Glutamatergic neuron (in vitro differentiated cells): ENCODE measurements at regions not wholly inside any gene's neighbourhood (a gene's known extent, or its start where the extent isn't known, plus 50 kb on each side); places are given as distances from the start of the nearest gene placed in this dataset.

ENCODE experiments used
- DNase-seq: peaks from one replicate; pipeline ENCODE4 v3.0.0; 2022
- H3K27ac Mint-ChIP-seq: one replicate; pipeline ENCODE4 v1.8.0; 2020; ENCODE audit warnings: mild to moderate bottlenecking, mixed read lengths, inconsistent platforms; ENCODE audit not compliant: unreplicated experiment
- H3K27me3 Mint-ChIP-seq: one replicate; pipeline ENCODE4 v1.8.0; 2020; ENCODE audit warnings: mild to moderate bottlenecking, moderate library complexity, mixed read lengths, inconsistent platforms; ENCODE audit not compliant: unreplicated experiment
- H3K36me3 Mint-ChIP-seq: one replicate; pipeline ENCODE4 v1.8.0; 2020; ENCODE audit warnings: mild to moderate bottlenecking, mixed read lengths, inconsistent platforms; ENCODE audit not compliant: unreplicated experiment
- H3K4me1 Mint-ChIP-seq: one replicate; pipeline ENCODE4 v1.8.0; 2020; ENCODE audit warnings: mild to moderate bottlenecking, low read depth, mixed read lengths, inconsistent platforms; ENCODE audit not compliant: unreplicated experiment
- H3K4me3 Mint-ChIP-seq: one replicate; pipeline ENCODE4 v1.8.0; 2020; ENCODE audit warnings: mild to moderate bottlenecking, mixed read lengths, inconsistent platforms; ENCODE audit not compliant: unreplicated experiment
- H3K9me3 Mint-ChIP-seq: one replicate; pipeline ENCODE4 v1.8.0; 2020; ENCODE audit warnings: mild to moderate bottlenecking, moderate library complexity, mixed read lengths, inconsistent platforms; ENCODE audit not compliant: unreplicated experiment
- CTCF ChIP-seq: fragments of 200-600 bp; sonication (generic); IDR thresholded peaks from one replicate; pipeline ENCODE4 v1.5.0; 2021; ENCODE audit not compliant: partially characterized antibody, unreplicated experiment

DNA sequence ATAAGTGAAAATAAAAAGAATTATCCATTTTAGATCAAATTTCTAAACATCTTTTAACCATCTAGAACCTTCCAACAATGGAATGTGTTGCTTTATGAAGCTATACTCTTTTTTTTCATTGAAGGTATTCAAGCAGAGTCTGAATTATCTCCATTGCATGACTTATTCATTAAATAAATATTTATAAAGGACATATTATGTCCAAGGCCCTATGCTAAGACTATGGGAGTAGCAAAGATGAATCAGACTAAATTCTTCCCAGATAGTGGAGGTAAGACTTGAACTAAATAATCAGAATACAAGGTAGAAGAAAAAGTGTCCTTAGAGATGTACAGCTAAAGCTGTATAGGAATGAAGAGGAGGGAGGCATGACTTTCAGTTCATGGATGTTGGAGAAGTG, 215.5 kb upstream of the RGMB start:
- Mint-ChIP-seq H3K4me3 (no peak overlapping the region), H3K9me3 (no peaks in the 10 kb centered on the region), H3K36me3 (no peaks in the 10 kb centered on the region), H3K27me3 (no peaks in the 10 kb centered on the region), H3K4me1 (peaks cover 5% of the 10 kb centered on the region), H3K27ac (no peak overlapping the region)
- no peak for DNase-seq
- TF ChIP-seq CTCF = no peak

- Mint-ChIP-seq H3K27me3 (no peaks in the 10 kb centered on the region), H3K4me1 (peaks cover 10% of the 10 kb centered on the region), H3K9me3 (no peaks in the 10 kb centered on the region), H3K36me3 (no peaks in the 10 kb centered on the region), H3K4me3 (no peak overlapping the region), H3K27ac (no peak overlapping the region)
- TF ChIP-seq CTCF = no peak
- DNase-seq = no peak
Observed at GRCh38 chr5:98563885-98564653, 209.4 kb upstream of the RGMB start.

DNA sequence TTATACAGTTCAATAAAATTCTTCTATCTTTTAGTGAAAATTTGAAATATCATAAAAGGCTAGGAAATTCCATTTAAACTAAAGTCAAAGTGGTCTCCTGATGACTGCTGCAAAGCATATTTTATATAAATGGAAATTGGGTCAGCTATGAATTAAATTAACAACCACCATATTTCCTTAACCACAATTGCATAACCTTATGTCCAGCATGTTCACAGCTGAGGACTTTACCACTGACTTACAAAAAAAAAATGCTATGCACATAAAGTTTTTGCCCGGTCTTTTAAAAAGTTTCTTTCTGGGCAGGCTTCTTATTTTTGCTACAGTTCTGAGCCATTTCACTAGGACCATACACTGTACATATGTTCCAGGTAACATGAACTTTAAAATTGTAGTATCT, 208.6 kb upstream of the RGMB start:
- Mint-ChIP-seq H3K36me3 (no peaks in the 10 kb centered on the region), H3K27me3 (no peaks in the 10 kb centered on the region), H3K4me1 (peaks cover 10% of the 10 kb centered on the region), H3K27ac (no peak overlapping the region), H3K9me3 (no peaks in the 10 kb centered on the region), H3K4me3 (no peak overlapping the region)
- no peak for TF ChIP-seq CTCF
- no peak for DNase-seq

GRCh38 chr5:98568336-98568735, 205.1 kb upstream of the RGMB start:
- Mint-ChIP-seq H3K4me3 (no peak overlapping the region), H3K4me1 (peaks cover 20% of the 10 kb centered on the region), H3K9me3 (peaks cover 8% of the 10 kb centered on the region), H3K36me3 (no peaks in the 10 kb centered on the region), H3K27me3 (peaks cover 6% of the 10 kb centered on the region), H3K27ac (no peak overlapping the region)
- no peak for DNase-seq
- TF ChIP-seq CTCF = no peak

- H3K27me3 Mint-ChIP-seq = peaks cover 6% of the 10 kb centered on the region
- no peak overlapping the region for H3K4me3 Mint-ChIP-seq
- H3K27ac Mint-ChIP-seq = no peak overlapping the region
- DNase-seq = no peak
- peaks cover 14% of the 10 kb centered on the region for H3K4me1 Mint-ChIP-seq
- no peak for TF ChIP-seq CTCF
- no peaks in the 10 kb centered on the region for H3K36me3 Mint-ChIP-seq
- H3K9me3 Mint-ChIP-seq = peaks cover 8% of the 10 kb centered on the region
Observed at GRCh38 chr5:98569288-98569687, 204.2 kb upstream of the RGMB start.
